ENCODE measurements at regions not wholly inside any gene's neighbourhood (a gene's known extent, or its start where the extent isn't known, plus 50 kb on each side); places are given as distances from the start of the nearest gene placed in this dataset.
A peak's percentile ranks its signal among the peaks of the same experiment; 100 is the strongest.

- no peak for TF ChIP-seq CTCF (IDR thresholded peaks at IDR 0.05; ENCODE audit: low read length, missing control alignments)
- no peak for DNase-seq (ENCODE audit: low read depth)
- H3K4me3 ChIP-seq (replicated peaks; ENCODE audit: low read depth, low read length) = no peak overlapping the region
Measured at GRCh38 chr3:120544361-120544760, 51.8 kb upstream of the NDUFB4 start.

- H3K4me3 ChIP-seq (replicated peaks; ENCODE audit: low read depth, low read length) = no peak overlapping the region
- no peak for DNase-seq (ENCODE audit: low read depth)
- TF ChIP-seq CTCF (IDR thresholded peaks at IDR 0.05; ENCODE audit: low read length, missing control alignments) = no peak
Measured at GRCh38 chr3:120536642-120537041, 59.5 kb upstream of the NDUFB4 start.

GRCh38 chr3:120532969-120533368, 63.2 kb upstream of the NDUFB4 start:
- no peak for DNase-seq (ENCODE audit: low read depth)
- no peak for TF ChIP-seq CTCF (IDR thresholded peaks at IDR 0.05; ENCODE audit: low read length, missing control alignments)
- H3K4me3 ChIP-seq (replicated peaks; ENCODE audit: low read depth, low read length) = no peak overlapping the region

GRCh38 chr3:120528163-120528562, 68.0 kb upstream of the NDUFB4 start:
- H3K4me3 ChIP-seq (replicated peaks; ENCODE audit: low read depth, low read length) = no peak overlapping the region
- TF ChIP-seq CTCF (IDR thresholded peaks at IDR 0.05; ENCODE audit: low read length, missing control alignments) = no peak
- DNase-seq (ENCODE audit: low read depth) = no peak

- no peak for TF ChIP-seq CTCF (IDR thresholded peaks at IDR 0.05; ENCODE audit: low read length, missing control alignments)
- DNase-seq (ENCODE audit: low read depth) = no peak
- H3K4me3 ChIP-seq (replicated peaks; ENCODE audit: low read depth, low read length) = no peak overlapping the region
Measured at GRCh38 chr3:120526011-120526870, 69.9 kb upstream of the NDUFB4 start.

GRCh38 chr3:120524171-120524923, 71.8 kb upstream of the NDUFB4 start:
- TF ChIP-seq CTCF (IDR thresholded peaks at IDR 0.05; ENCODE audit: low read length, missing control alignments) = no peak
- DNase-seq (ENCODE audit: low read depth) = peak; percentile 74
- no peak overlapping the region for H3K4me3 ChIP-seq (replicated peaks; ENCODE audit: low read depth, low read length)
